ENCODE measurements at regions not wholly inside any gene's neighbourhood (a gene's known extent, or its start where the extent isn't known, plus 50 kb on each side); places are given as distances from the start of the nearest gene placed in this dataset.

- no peak for TF ChIP-seq CTCF (IDR thresholded peaks at IDR 0.05)
- TF ChIP-seq POLR2A (IDR thresholded peaks at IDR 0.05) = no peak
- Histone ChIP-seq H3K4me1 (no peaks in the 10 kb centered on the region), H3K27ac (no peak overlapping the region), H3K9me3 (no peaks in the 10 kb centered on the region), H3K4me3 (no peak overlapping the region), H3K36me3 (no peaks in the 10 kb centered on the region), H3K27me3 (no peaks in the 10 kb centered on the region)
- intact Hi-C loops (cut with DNase I) = no loop called here
- DNase-seq = no peak
- WGBS (ENCODE audit: insufficient coverage, low coverage, low lambda C conversion rate, missing lambda C conversion rate) = 57% methylated on average over 4 of the region's 4 CpGs
- no peak for ATAC-seq
These were observed 121.0 kb upstream of the LRATD1 start for GRCh38 chr2:14511541-14511940.

GRCh38 chr2:14513903-14514302 lies 118.6 kb upstream of the LRATD1 start:
- no peaks in the 10 kb centered on the region for H3K9me3 ChIP-seq
- H3K27ac ChIP-seq = no peak overlapping the region
- ATAC-seq = no peak
- H3K4me3 ChIP-seq = no peak overlapping the region
- intact Hi-C loops (cut with DNase I) = no loop called here
- 13% methylated on average over 1 of the region's 1 CpG for WGBS (ENCODE audit: insufficient coverage, low coverage, low lambda C conversion rate, missing lambda C conversion rate)
- H3K27me3 ChIP-seq = no peaks in the 10 kb centered on the region
- H3K4me1 ChIP-seq = no peaks in the 10 kb centered on the region
- no peak for DNase-seq
- TF ChIP-seq POLR2A (IDR thresholded peaks at IDR 0.05) (no peak), CTCF (IDR thresholded peaks at IDR 0.05) (no peak)
- H3K36me3 ChIP-seq = no peaks in the 10 kb centered on the region

- H3K36me3 ChIP-seq = no peaks in the 10 kb centered on the region
- no peak overlapping the region for H3K4me3 ChIP-seq
- TF ChIP-seq CTCF (IDR thresholded peaks at IDR 0.05) (no peak), POLR2A (IDR thresholded peaks at IDR 0.05) (no peak)
- no peaks in the 10 kb centered on the region for H3K4me1 ChIP-seq
- 58% methylated on average over 1 of the region's 1 CpG for WGBS (ENCODE audit: insufficient coverage, low coverage, low lambda C conversion rate, missing lambda C conversion rate)
- H3K9me3 ChIP-seq = no peaks in the 10 kb centered on the region
- DNase-seq (no peak), ATAC-seq (no peak)
- H3K27me3 ChIP-seq = no peaks in the 10 kb centered on the region
- no peak overlapping the region for H3K27ac ChIP-seq
- intact Hi-C loops (cut with DNase I) = no loop called here
These were observed 115.7 kb upstream of the LRATD1 start for GRCh38 chr2:14516844-14517243.

GRCh38 chr2:14517731-14518130 lies 114.8 kb upstream of the LRATD1 start:
- H3K27me3 ChIP-seq = no peaks in the 10 kb centered on the region
- intact Hi-C loops (cut with DNase I) = no loop called here
- ATAC-seq = no peak
- no peak for DNase-seq
- H3K36me3 ChIP-seq = no peaks in the 10 kb centered on the region
- H3K4me3 ChIP-seq = no peak overlapping the region
- TF ChIP-seq CTCF (IDR thresholded peaks at IDR 0.05) (no peak), POLR2A (IDR thresholded peaks at IDR 0.05) (no peak)
- H3K4me1 ChIP-seq = no peaks in the 10 kb centered on the region
- no peaks in the 10 kb centered on the region for H3K9me3 ChIP-seq
- H3K27ac ChIP-seq = no peak overlapping the region
- 77% methylated on average over 4 of the region's 4 CpGs for WGBS (ENCODE audit: insufficient coverage, low coverage, low lambda C conversion rate, missing lambda C conversion rate)

GRCh38 chr2:14520385-14520945 lies 112.1 kb upstream of the LRATD1 start:
- H3K27me3 ChIP-seq = no peaks in the 10 kb centered on the region
- TF ChIP-seq POLR2A (IDR thresholded peaks at IDR 0.05) (no peak), CTCF (IDR thresholded peaks at IDR 0.05) (no peak)
- WGBS (ENCODE audit: insufficient coverage, low coverage, low lambda C conversion rate, missing lambda C conversion rate) = 56% methylated on average over 6 of the region's 10 CpGs
- no peak for ATAC-seq
- no peaks in the 10 kb centered on the region for H3K4me1 ChIP-seq
- H3K27ac ChIP-seq = no peak overlapping the region
- H3K4me3 ChIP-seq = no peak overlapping the region
- DNase-seq = no peak
- H3K9me3 ChIP-seq = no peaks in the 10 kb centered on the region
- intact Hi-C loops (cut with DNase I) = no loop called here
- no peaks in the 10 kb centered on the region for H3K36me3 ChIP-seq

All from right lobe of liver (tissue), 6 donors.